Hindlimb muscle (tissue), 1 donor: ENCODE measurements at regions not wholly inside any gene's neighbourhood (a gene's known extent, or its start where the extent isn't known, plus 50 kb on each side); places are given as distances from the start of the nearest gene placed in this dataset.

Experiments used
- DNase-seq: peaks from one replicate; pipeline ENCODE4 v3.0.0-alpha.2; 2013

- no peak for DNase-seq
Observed at GRCh38 chr6:164208371-164208770, 793.9 kb downstream of the QKI start.

DNA sequence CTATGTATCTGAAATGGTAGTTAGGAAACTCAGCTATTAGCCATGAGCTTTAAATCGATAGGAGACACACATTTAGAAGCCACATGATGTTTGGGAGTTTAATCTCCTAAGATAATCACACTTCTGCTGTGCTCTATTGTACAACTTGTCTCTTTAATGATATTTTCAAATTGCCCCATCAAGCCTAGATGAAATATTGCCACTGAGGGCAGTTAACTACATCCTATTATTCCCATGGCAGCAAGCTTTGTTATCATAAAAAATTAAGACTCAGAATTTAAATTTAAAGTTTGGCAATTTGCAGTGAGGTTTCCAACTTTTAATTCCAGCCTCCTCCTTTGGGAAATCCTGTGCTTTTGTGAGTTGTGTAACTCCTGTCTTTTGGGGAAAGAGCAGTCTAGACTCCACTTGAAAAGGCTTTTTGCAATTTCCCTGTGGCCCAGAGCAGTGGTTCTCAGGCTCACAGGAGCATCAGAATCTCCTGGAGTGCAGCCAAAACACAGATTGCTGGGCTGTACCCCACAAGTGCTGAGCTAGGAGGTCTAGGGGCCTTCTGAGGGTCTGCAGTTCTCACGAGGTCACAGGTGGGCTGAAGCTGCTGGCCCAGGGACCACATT, 792.4 kb downstream of the QKI start:
- no peak for DNase-seq

GRCh38 chr6:164200071-164200470, 785.6 kb downstream of the QKI start:
- DNase-seq: no peak

DNA sequence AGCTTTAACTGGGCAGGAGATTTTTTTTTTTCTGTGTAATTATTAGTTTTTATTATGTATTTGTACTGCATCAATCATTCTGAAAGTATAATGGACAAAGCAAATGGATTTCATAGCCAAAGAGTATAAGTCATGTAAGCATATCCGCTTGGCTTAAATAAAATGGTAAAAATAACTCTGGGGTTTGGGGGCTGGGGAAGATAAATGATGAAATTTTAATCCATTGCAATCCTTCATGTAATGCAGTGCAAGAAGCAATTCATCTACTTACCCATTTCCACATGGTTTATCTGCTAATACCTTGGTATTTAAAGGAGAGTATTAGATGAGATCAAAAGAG, 781.4 kb downstream of the QKI start:
- no peak for DNase-seq

DNA sequence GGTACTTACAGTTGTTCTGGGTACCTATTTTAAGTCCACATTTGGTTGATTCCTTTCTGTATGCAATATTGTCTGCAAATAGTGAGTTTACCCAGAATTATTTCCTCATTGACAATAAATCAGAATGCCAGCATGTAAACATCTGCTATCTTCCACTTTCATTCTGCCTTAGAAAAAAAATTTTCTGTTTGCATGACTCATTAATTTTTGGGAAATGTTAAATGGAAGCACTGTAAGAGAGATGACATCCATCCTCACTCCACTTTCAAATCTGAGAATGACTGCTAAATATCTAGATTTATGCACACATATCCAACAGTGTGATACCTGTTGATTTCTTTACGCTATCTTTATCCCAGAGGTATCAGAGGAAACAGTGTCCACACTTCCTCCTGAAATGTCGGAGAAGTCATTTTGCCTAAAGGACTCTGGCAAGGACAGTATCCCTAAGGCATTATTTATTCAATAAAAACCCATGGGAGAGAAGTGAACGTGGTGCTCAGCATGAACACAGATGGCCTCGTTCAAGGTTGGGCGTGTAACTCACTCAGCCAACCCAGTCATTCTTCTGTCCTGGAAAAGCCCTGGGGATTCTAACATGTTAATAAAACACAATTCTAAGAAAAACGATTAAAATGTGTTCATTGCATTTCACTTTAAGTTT, 780.9 kb downstream of the QKI start:
- DNase-seq: peak; percentile 23

DNA sequence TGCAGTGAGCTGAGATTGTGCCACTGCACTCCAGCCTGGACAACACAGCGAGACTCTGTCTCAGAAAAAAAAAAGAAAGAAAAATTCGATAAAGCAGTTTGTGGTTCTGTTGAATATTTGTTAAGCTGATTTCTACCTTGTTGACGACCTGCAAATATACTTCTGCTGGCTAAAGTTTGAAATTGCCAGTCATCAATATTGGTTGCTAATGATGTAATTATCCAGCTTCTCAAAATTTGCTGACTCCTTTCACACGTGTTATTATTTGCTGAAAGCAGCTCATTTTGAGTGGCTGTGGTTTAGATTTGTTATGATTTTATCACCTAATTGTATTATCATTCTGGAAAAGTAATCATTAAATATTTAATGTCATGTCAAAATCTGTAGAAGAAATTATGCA, 774.3 kb downstream of the QKI start:
- DNase-seq: no peak

GRCh38 chr6:164185471-164185871, 771.0 kb downstream of the QKI start:
- no peak for DNase-seq

- DNase-seq: no peak
Observed at GRCh38 chr6:164184410-164184809, 769.9 kb downstream of the QKI start.

DNA sequence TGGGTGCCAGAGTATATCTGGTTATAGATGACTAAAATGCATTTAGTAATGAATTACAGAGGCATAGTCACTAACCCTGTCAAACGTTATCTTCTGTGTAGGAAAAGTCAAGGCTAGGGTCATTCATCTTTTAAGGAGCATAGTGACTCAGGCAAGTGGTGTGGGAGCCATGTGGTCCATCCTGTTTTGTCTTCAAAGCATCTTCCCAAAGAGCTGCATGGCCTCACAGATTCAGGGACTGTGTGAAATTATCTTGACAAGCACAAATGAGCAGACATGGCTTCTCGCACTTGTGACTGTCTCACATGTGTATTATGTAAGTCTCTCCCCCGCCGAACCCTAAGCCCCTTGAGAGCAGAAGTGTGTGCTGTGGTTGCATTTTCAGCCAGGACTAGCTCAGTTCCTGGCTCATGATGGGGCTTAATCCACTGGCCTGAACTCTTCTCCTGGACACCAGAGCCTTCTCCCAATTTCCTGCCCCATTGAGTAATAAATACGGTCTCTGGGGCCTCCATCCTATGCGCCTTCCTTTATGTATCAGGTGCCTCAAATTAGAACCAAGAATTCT, 769.1 kb downstream of the QKI start:
- no peak for DNase-seq

- no peak for DNase-seq
Observed at GRCh38 chr6:164178679-164179332, 764.3 kb downstream of the QKI start.

GRCh38 chr6:164169355-164169754, 754.8 kb downstream of the QKI start:
- DNase-seq: no peak

DNA sequence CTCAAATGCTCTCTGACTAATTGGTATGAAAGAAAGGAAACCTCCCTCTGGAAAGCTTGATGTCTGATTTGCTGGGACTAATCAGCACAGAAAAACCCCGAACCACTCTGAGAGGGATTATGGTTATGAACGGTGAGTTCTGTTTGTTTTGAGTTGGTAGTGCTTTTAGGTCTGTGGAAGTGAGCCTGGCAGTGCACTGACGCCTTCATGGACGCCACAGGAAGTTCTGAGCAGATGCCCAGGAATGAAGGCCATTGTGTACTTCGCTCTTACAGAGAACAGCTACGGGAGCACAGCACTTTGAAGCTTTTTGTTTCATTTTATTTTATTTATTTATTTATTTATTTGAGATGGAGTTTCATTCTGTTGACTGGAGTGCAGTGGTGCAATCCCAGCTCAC, 754.1 kb downstream of the QKI start:
- no peak for DNase-seq

DNA sequence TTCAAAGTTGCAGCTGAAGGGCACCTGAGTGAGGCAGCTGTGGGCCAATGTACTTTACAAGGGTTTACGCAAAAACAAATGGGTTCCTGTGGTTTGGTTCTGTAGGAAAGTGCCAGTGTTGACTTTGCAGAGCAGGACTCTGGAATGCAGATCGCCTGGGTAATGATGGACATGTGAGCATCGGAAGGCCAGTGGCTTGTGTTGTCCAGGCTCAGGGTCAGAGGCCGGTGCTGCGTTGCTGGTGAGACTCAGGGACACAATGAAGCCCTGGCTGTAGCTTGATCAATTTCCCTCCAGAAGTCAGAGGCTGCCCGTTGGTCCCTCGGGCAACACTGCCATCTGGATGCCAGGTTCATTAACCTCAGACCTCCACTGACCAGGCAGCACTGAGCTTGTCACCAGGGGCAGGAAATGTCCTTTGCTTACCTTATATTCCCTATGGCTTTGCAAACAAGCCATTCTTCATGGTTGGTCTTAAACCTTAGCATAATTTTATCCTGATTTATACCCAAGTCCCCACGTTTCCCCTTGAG, 753.4 kb downstream of the QKI start:
- no peak for DNase-seq

- DNase-seq: no peak
Observed at GRCh38 chr6:164166996-164167395, 752.5 kb downstream of the QKI start.

- DNase-seq: no peak
Observed at GRCh38 chr6:164166515-164166914, 752.0 kb downstream of the QKI start.

GRCh38 chr6:164164876-164165275, 750.4 kb downstream of the QKI start:
- no peak for DNase-seq

GRCh38 chr6:164163239-164163638, 748.7 kb downstream of the QKI start:
- no peak for DNase-seq

GRCh38 chr6:164159061-164159460, 744.5 kb downstream of the QKI start:
- DNase-seq: no peak

GRCh38 chr6:164154588-164154987, 740.1 kb downstream of the QKI start:
- DNase-seq: no peak

- DNase-seq: no peak
Observed at GRCh38 chr6:164152611-164153010, 738.1 kb downstream of the QKI start.

GRCh38 chr6:164151161-164152120, 736.9 kb downstream of the QKI start:
- no peak for DNase-seq

DNA sequence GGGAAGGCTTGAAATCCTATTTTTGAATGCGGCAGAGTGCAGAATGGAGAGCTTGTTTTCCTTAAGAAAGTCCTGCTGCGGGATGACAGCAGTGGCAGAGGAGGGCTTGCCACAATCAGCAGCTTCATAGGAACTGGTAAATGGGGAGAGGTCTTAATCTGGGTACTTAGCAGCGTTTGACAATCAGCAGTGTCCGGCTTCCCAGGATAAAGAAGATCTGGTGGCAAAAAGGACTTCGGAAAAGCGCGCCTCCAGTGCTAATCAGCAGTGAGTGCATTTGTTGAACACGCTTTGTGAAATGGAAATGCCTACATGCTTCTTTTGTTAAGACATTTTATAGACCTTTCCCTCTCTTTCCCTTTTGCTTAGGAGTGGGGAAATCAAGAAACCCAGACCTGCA, 735.7 kb downstream of the QKI start:
- no peak for DNase-seq

DNA sequence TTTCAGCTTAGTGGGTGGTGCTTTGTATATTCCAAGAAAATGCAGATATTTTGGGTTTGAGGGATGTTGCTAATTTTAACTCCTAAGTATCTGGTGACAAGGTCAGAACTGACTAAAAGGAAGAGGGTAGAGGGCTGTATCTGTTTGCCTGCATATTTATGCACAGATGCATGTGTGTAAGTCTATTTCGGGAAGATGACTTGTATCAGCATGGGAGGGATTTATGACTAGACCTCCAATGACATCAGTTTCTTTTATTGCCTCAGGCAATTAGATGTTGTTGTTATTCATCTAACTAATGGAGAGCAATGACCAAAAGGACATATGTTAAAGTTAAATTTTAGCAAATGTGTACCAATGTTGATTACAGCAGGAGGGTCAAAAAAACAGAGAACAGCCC, 734.3 kb downstream of the QKI start:
- DNase-seq: no peak
